ENCODE measurements at regions not wholly inside any gene's neighbourhood (a gene's known extent, or its start where the extent isn't known, plus 50 kb on each side); places are given as distances from the start of the nearest gene placed in this dataset.

DNA sequence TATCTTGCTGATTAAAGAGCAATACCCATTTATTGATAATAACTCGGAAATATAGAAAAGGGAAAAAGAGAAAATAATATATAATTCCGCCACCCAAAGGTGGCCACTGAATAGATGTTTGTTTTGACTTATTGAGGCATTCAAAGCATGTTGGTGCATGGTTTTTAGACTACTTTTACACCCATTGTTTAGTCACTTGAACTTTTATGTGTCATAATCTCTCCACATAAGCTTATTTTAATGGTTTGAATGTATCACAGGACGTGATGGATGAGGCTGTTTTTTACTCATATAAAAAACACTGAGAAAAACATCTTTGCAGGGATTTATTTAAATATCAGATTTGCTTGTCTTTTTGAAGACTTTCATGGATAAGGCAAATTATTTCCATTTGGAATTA is 120.4 kb downstream of the ACKR3 start:
- no peak for DNase-seq (ENCODE audit: low read depth)

DNA sequence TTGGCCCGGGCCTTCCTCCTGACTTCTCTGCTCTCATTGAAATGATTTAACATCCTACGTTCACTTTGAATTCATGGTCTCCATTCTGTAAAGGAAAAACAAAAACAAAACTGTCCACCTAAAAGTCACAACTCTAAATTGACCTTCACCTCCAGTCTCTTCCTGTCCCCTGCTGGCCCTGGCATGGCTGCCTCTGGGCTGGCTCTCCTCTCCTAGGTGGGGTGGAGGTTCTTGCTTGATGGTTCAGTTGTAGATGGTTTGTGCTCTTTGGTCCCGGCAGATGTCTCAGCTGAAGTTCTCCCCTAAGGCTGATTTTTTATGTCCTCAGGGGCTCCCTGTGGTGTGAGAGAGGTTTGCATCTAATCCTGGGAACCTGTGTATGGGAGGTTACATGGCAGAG is 121.1 kb downstream of the ACKR3 start:
- DNase-seq (ENCODE audit: low read depth), result no peak

DNA sequence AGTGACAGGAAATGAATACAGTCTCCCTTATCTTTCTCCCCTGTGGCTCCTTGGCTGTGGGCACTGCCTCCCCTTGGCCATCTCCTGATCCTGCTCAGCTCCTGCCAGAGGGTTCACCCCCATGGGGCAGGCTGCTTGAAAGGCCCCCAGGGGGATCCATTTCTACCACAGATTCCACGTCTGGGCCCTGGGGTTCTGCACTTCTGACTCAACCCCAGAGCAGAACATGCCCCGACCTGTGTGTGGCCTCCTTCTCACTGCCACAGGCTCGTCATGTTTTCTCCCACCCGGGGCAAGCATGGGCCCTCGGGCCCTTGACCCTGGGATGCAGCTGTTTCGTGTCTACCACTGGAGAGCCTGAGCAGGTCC is 122.2 kb downstream of the ACKR3 start:
- DNase-seq (ENCODE audit: low read depth), result no peak

DNA sequence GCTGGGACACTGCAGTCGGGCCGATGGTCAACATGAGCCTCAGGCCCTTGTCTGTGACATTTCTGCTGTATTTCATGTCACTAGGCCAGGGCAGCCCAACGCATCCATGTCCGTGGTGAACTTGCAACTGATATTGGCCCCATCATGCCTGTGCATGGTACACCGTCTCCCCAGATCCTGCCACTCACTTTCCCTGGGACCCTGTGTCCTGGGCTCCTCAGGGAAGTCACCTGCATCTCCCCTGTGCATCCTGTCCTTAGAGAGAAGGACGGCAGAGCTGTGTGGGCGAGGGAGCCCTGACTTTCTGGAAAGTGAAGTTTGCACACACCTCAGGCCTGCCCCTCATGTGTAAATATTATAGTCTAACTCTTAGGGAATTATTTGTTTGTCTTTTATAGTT is 123.3 kb downstream of the ACKR3 start:
- no peak for DNase-seq (ENCODE audit: low read depth)

DNA sequence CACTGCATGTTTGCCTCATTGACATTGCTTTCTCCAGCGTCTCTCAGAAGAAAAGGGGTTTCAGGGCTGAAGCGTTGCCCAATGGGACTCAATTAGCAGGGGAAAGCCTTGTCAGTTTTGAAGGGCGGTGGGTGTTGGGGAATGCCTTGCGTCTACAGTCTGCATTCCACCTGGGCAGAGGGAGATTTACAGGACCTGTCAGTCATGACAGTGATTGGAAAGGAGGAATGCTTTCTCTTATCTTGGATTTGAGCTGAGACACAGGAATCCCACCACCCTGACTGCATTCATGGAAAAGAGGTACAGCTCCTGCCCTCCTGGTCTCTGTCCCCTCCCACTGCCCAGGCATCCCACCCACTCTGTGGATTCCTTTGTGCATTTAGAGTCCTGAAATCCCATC is 123.9 kb downstream of the ACKR3 start:
- DNase-seq (ENCODE audit: low read depth), result no peak

DNA sequence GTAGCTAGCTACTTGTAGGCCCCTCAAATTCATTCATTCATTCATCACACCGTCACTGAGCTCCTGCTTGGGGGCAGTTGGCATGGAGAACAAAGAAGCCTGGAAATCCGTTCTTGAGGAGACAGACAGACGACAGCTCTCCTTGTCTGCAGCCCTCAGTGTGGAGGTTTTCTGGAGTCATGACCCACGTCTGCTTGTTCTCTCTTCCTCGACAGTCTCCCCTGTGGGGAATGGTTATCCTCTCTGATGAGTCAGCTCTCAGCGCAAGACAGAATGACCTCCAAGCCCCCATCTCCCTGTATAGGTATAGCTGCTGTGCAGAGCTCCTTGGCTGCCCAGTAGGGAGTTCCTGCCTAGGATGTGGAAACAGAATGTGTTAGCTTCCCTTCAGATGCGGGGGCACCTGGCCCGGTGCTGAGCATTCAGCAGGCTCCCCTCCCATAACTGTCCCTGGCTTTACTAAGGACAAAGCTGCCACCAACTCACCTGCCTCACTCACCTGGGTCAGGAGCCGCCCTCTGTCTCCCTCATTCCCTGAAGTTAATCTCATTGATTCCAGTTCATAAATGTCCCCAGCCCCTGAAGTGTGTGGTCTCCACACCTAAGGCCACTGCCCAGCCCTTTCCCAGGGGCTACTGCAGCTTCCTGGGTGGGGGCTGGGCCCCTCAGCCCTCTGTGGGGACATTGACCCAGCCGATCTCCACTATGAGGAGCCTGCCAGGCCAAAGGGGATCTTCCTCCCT is 124.7 kb downstream of the ACKR3 start:
- no peak for DNase-seq (ENCODE audit: low read depth)

DNA sequence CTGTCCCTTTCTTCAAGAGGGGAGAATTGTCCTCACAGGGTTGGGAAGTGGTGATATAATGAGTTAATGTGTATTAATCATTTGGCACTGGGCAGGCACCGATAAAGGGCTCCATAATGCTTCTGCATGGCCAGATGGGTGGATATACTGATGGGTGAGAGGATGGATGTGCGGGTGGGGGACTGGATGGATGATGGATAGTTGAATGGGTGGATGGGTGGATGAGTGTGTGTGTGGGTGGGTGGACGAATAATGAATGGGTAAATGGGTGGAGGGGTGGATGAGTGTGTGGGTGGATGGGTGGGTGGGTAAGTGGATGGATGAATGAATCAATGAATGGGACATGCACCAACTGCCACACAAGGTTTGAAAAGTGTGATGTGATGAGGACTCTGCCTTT is 127.2 kb downstream of the ACKR3 start:
- DNase-seq (ENCODE audit: low read depth), result no peak

DNA sequence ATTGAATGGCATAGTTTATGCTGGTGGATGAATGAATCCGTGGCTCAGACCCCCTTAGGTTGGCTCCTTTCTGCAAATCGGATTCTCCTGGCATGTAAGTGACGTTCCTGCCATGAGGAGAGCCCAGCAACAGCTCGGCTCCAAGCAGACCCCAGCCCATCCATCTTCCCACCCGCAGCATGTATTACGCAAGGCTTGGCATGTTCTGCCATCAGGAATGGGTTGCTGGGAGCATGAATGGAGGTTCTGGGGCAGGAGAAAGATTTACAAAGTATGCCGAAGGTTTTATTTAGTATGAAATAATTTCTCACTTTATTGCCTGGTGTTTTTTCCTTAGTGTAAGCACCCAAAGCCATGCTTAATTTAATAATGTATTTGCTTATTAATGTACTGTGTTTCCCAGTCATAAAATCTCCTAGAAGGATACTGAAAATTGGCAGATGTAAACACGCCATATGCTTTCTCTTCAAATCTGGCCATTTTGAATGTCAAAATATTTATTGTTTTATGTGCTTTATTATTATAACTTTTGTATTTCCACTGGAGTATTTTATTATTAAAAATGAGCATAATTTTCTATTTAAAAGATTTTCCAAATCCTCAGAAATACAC is 128.5 kb downstream of the ACKR3 start:
- no peak for DNase-seq (ENCODE audit: low read depth)

DNA sequence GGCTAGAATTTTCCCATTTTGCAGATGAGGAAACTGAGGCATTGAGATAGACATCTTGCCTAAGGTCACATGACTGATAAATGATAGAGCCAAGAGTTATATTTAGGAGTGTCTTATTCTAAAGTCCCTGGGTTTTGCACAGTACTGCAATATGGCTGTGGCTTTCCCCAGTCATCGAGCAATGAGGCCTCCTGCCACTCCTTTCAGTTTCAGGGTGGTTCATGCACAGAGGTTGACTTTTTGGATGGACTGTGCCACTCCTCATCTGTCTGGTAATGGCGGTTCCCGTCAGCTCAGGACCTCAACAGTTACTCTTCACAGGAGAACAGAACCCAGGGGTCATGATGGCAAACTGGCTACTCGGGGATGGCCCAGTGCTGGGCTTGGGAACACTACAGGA is 131.1 kb downstream of the ACKR3 start:
- DNase-seq (ENCODE audit: low read depth), result no peak

DNA sequence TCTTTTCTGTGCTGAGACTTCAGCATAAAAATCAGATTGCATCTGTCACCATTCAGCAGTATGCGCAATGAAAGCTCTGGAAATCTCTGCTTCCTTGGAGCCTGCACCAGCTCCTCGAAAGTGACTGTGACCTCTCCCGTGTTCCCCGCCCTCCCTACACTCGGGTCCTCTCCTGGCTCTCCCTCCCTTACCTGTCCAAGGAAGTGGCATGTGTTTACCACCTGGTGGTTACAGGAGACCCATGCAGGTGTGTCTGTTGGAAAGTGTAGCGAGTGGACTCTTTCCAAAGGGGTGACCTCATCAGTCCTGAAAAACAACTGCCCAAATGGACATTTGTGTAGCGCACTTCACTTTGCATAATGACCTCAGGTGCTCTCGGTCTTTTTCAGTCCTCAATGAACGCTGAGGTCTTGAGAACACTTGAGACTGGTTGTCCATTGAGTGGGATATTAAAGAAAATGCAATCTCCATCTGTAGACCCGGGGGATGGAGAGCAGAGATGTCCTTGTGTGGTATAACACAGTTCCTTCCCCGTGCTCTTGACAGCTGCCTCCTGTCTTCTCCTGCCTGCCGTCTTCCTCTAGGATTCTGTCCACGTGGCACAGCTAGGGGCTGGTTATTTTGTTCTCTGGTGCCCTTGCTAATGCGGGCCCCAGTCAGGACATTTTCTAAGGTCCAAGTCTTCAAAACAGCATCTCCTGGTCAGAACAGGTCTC is 133.2 kb downstream of the ACKR3 start:
- no peak for DNase-seq (ENCODE audit: low read depth)

DNA sequence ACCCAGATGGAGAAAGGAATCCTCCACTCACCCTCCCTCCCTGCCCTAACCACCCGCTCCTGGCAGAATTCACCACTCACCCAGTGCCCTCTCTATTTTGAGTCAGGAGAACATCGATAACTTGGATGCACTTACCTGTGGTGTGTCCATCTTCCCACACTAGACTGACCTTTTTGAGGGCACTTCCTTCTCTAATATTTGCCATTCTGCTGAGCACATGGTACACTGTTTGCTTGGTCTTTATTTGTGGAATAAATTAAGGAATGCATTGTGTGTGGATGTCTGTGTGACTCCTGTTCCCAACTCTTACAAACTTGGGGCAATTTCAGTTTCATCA is 133.7 kb downstream of the ACKR3 start:
- no peak for DNase-seq (ENCODE audit: low read depth)

DNA sequence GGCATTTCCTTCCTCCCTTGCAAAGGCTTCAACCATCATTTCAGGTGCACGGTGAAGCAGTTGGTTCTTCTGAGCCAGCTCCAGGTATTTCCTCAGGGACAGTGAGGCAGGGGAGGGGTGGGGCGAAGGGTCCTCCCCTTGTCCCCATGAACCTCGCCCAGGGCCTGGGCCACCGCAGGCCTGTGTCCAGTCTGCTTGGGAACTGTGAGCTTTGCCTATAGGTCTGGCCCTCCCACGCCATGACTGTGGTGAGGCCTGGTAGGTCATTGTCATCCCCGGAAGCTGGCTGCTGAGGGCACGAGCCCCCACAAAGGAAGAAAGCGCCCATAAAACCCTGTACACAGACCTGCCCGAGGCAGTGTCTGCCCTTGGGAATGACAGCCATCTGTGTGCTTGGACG is 134.3 kb downstream of the ACKR3 start:
- DNase-seq (ENCODE audit: low read depth), result no peak

DNA sequence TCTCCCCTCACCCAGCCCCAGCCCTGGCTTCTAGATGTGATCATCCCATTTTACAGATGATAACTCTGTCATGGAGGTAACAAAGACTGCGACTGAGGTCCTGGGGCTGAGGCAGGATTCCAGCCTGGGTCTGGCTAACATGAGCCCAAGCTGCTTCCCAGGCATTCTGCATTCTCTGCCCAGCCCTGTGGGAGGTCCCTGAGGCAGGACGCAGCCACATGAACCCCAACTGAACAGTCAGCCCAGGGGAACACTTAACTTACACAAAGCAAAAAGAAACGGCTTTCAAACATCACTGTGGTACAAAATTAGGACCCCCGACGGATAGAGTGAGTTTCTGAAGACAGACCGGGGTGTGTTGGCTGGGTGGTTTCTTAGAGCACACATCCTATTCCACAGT is 135.3 kb downstream of the ACKR3 start:
- no peak for DNase-seq (ENCODE audit: low read depth)

DNA sequence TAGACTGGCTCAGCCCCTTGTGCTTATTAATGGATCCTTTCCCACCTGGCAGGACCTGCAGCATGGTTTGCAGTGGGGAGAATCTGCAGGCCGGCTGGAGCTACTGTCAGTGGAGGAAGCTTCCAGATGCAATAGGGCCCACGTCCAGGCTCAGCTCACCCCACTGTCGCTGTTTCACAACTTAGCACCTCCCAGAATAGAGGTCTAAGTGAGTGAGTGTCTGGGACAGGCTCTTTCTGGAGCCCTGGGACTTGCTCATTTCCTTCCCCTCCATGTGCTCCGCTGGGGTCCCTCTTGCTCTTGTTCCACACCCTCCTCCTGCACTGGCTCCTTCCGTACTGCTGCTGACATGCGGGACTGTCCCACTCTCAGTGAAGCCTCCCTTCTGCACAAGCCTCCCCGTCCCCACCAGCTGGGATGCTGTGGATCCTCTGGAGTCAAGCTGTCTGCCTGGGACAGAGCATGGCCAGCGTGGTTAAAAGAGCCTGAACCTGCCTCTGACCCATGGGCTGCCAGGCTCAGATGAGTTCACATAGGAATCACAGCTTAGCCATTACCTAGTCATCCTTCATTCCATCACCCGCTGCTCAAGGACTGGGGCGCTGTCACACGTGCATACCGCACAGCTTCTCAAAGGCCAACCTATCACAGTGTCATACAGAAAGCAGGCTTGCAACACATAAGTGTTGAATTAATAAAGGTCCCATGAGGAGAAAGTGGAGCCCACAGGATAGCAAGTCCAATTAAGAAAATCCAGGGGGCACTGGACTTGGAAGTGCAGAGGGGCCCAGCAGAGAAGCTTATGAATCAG is 135.9 kb downstream of the ACKR3 start:
- no peak for DNase-seq (ENCODE audit: low read depth)

DNA sequence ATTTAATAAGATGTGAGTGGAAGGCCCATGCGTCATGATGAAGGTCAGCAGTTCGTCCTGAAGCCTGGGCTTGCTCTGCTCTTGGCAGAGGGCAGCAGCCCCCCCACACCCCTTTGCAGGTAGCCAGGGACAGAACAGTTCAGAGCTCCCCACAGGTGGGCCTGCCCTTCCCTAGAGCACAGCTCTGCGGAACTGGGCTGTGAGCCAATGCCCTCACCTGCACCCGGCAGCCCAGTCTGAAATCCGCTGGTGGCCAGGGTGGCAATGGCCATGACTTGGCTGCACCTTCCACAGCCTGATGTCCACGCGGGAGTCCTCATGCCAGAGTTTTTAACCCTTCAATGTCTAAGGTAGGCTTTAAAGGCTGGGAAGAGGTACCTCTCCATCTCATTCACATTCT is 136.7 kb downstream of the ACKR3 start:
- no peak for DNase-seq (ENCODE audit: low read depth)

DNA sequence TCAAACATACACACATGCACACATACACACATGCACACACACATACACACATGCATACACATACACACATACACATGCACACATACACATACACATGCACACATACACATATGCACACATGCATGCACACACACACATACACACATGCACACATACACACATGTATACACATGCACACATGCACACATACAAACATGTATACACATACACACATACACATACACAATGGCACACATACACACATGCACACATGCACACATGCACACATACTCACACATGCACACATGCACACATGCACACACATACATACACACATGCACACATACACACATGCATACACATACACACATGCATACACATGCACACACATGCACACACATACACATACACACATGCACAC is 137.2 kb downstream of the ACKR3 start:
- DNase-seq (ENCODE audit: low read depth), result no peak

DNA sequence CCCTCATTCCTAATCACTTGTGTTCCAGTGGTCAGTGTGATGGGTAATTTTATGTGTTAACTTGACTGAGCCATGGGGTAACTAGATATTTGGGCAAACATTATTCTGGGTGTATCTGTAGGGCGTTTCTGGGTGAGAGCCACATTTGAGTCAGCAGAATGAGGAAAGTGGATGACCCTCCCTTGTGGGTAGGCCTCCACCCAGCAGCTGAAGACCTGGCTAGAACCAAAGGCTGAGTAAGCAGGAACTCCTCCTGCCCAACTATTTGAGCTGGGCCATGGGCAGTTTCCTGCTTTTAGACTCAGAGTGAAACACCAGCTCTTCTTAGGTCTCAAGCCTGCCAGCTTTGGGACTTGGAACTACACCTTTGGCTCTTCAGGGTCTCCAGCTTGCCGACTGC is 141.8 kb downstream of the ACKR3 start:
- DNase-seq (ENCODE audit: low read depth), result no peak

DNA sequence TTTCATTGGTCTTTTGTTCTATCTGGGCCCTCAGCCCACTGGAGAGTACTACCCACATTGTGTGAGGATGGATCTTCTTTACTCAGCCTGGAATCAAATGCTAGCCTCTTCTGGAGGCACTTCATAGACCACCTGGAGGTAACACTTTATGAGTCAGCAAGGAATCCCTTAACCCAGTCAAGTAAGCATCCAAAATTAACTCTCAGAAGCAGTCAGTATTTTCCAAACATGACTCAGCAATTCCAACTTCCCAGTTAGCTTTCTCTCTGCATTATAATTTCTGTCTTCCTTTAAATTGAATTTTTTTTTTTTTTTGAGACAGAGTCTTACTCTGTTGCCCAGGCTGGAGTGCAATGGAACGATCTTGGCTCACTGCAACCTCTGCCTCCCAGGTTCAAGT is 142.7 kb downstream of the ACKR3 start:
- DNase-seq (ENCODE audit: low read depth), result no peak

DNA sequence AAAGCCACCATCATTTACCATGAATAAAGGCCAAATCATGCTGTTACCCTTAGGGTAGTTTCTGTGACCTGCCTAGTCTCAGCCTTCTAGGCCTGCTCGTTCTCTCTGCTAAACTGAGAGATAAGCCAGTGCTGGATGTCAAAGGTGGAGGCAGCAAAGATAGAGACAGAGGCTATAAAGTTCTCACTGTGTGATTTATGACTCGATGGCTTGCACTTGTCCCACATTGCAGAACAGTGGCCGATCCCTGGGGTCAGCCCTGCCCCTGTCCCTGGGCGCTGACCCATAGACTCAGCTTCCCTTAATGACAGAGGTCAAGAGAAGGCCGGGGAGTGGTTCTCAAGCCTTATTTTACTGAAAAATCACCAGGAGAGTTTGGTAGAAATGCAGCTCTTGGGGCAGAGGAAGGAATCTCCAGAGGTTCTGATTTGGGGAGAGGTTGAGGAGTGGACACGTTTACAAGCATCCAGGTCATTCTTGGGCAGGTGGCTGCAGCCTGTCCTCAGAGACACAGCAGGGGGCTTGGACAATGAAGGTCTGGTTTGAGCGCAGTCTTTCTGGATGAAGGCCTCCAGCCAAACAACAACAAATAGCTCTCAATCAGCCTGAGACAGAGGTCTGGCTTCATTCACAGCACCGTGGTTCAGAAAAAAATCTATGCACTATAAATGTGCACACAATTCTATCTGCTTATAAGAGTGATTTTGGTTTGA is 143.5 kb downstream of the ACKR3 start:
- DNase-seq (ENCODE audit: low read depth), result no peak

DNA sequence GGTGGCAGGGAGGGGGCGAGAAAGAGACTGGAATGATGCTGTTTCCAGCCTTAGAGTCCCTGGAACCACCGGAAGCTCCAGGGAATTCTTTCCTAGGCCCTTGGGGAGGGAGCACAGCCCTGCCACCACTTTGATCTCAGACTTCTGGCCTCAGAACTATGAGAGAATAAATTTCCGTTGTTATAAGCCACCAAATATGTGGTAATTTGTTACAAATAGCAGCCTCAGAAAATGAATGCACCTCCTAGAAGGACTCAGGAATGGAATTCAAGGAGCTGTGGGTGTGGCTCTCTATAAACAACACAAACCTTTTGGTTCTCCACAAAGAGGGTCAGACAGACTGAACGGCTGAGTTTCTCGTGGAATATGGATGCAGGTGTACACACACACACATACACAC is 144.5 kb downstream of the ACKR3 start:
- DNase-seq (ENCODE audit: low read depth), result no peak

DNA sequence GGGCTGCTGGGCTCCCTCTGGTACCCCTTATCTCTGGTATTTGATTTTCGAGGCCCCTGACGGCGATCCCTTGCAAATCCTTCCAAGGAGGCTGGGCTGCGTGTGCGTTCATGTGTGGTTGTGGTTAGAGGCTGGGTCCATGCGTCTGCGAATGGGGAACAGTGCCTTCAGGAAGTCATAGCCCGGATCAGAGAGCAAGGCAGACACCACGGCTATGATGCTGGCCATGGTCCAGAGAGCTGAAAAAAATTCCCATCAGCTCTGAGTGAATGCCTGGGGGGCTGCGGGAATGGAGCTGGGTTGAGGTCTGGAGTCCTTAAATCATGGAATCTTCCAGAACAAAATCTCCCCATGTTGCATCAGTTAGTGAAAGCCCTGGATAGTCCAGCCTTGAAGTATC is 145.5 kb downstream of the ACKR3 start:
- DNase-seq (ENCODE audit: low read depth), result no peak

DNA sequence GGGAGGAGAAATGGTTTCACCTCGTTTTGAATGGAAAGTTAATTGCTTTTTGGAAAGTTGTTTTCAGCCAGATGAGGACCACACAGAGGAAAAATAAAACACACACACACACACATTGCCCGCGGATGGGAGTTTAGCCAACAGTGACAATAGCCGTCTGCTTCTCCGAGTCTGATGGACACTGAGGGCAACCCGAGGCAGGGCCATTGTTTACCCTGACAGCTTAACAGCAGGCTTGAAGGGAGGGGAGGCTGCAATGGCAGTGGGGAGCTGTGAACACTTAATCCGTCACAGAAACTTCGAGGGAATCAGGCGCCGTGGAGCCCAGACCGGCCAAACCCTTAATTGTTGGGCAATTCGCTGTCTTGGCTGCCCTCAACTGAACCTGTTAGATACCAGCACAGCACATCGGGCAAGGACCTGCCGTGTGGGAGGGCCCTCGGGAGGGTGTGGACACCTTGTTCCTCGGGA is 145.9 kb downstream of the ACKR3 start:
- no peak for DNase-seq (ENCODE audit: low read depth)

Measured in activated T-cell treated with anti-CD3 and anti-CD28 coated beads for 48 hours (primary cell).